B cell (primary cell): ENCODE measurements at regions not wholly inside any gene's neighbourhood (a gene's known extent, or its start where the extent isn't known, plus 50 kb on each side); places are given as distances from the start of the nearest gene placed in this dataset.

Experiments
- ATAC-seq: fragments of 200-7000 bp; cut with Tn5 transposase; one replicate; pipeline ENCODE4 v1.10.0; 2021; ENCODE audit warnings: low read depth, mild to moderate bottlenecking, moderate number of reproducible peaks, moderate library complexity
- CTCF ChIA-PET: fragments of 350-600 bp; sonication (Branson Sonifier 250); formaldehyde crosslinking; loops from one replicate; lab custom pipeline; 2021; ENCODE audit warnings: antibody characterized with exemption, inconsistent platforms; lab: Charles Lee
- POLR2A ChIA-PET: fragments of 350-600 bp; sonication (Branson Sonifier 250); formaldehyde crosslinking; loops from one replicate; lab custom pipeline; 2021; ENCODE audit warnings: antibody characterized with exemption; lab: Charles Lee
- DNase-seq: peaks from one replicate; pipeline ENCODE4 v3.0.0; 2013
- H2AFZ ChIP-seq: 2 replicates; pipeline ENCODE4 v1.6.1; 2012; ENCODE audit warnings: mild to moderate bottlenecking, low read depth, low read length; ENCODE audit not compliant: insufficient read depth, poor library complexity, severe bottlenecking
- H3K27ac ChIP-seq, 2 donors: 1 replicate in 1 of 2; 2 replicates in 1 of 2; pipeline ENCODE4 v1.5.1; 2012 to 2013; ENCODE audit warnings: low read length in 2 of 2, mild to moderate bottlenecking in 2 of 2, moderate library complexity in 1 of 2
- H3K27me3 ChIP-seq, 4 experiments: fragments of 200-600 bp in 1 of 4; sonication (generic) in 1 of 4; replicated peaks in 1 of 4; 1 replicate in 2 of 4; 2 replicates in 2 of 4; pipeline versions ENCODE4 v1.6.1 to v1.7.0; 2013 to 2016; ENCODE audit warnings: low read length in 3 of 4, mild to moderate bottlenecking in 2 of 4, mixed read lengths in 1 of 4, moderate library complexity in 1 of 4; ENCODE audit not compliant: insufficient read depth in 4 of 4, control insufficient read depth in 3 of 4; ENCODE audit errors: control extremely low read depth in 1 of 4
- H3K36me3 ChIP-seq, 2 experiments: replicated peaks in 1 of 2; 1 replicate in 1 of 2; 2 replicates in 1 of 2; pipeline versions ENCODE4 v1.6.1 to v1.7.1; 2013; ENCODE audit warnings: low read length in 1 of 2; ENCODE audit not compliant: insufficient read depth in 2 of 2, control insufficient read depth in 1 of 2; ENCODE audit errors: control extremely low read depth in 1 of 2, extremely low read depth in 1 of 2
- H3K4me1 ChIP-seq, 2 donors: fragments of 200-600 bp in 1 of 2; sonication (generic) in 1 of 2; 1 replicate in 1 of 2; 2 replicates in 1 of 2; pipeline versions ENCODE4 v1.5.1 to v1.6.1; 2013 to 2017; ENCODE audit warnings: low read length in 2 of 2; ENCODE audit not compliant: control insufficient read depth in 2 of 2, insufficient read depth in 2 of 2
- H3K4me2 ChIP-seq: replicated peaks from 2 replicates; pipeline ENCODE3; 2012; ENCODE audit warnings: mild to moderate bottlenecking, low read depth, low read length; ENCODE audit not compliant: poor library complexity, severe bottlenecking
- H3K4me3 ChIP-seq, 5 experiments: fragments of 200-600 bp in 1 of 5; sonication (generic) in 1 of 5; 1 replicate in 3 of 5; 2 replicates in 2 of 5; pipeline versions ENCODE4 v1.5.1 to v1.7.0; 2011 to 2016; ENCODE audit warnings: low read length in 4 of 5, mild to moderate bottlenecking in 4 of 5, low read depth in 2 of 5, control low read depth in 1 of 5, moderate library complexity in 1 of 5; ENCODE audit not compliant: insufficient read depth in 1 of 5; ENCODE audit errors: control extremely low read depth in 1 of 5, extremely low read depth in 1 of 5
- H3K79me2 ChIP-seq: fragments of 200-600 bp; sonication (generic); one replicate; pipeline ENCODE4 v1.6.0; 2016; ENCODE audit warnings: low read length; ENCODE audit not compliant: control insufficient read depth, insufficient read depth
- H3K9ac ChIP-seq: fragments of 200-600 bp; sonication (generic); 2 replicates; pipeline ENCODE4 v1.6.1; 2017; ENCODE audit warnings: mild to moderate bottlenecking, low read length, moderate library complexity
- H3K9me3 ChIP-seq, 3 donors: one replicate each; pipeline versions ENCODE4 v1.6.1 to v1.7.1; 2013; ENCODE audit warnings: low read length in 2 of 3; ENCODE audit not compliant: control insufficient read depth in 2 of 3, insufficient read depth in 1 of 3; ENCODE audit errors: control extremely low read depth in 1 of 3
- H4K20me1 ChIP-seq: 2 replicates; pipeline ENCODE4 v1.6.0; 2012; ENCODE audit warnings: mild to moderate bottlenecking, low read length; ENCODE audit not compliant: insufficient read depth, control insufficient read depth, poor library complexity, severe bottlenecking
- H3K27ac Mint-ChIP-seq: one replicate; pipeline ENCODE4 v1.8.0; 2021; ENCODE audit warnings: mixed read lengths
- H3K27me3 Mint-ChIP-seq: one replicate; pipeline ENCODE4 v1.8.0; 2021; ENCODE audit warnings: mixed read lengths
- H3K4me1 Mint-ChIP-seq: one replicate; pipeline ENCODE4 v1.8.0; 2021; ENCODE audit warnings: mixed read lengths
- H3K4me3 Mint-ChIP-seq: one replicate; pipeline ENCODE4 v1.8.0; 2021; ENCODE audit warnings: mixed read lengths
- H3K9me3 Mint-ChIP-seq: one replicate; pipeline ENCODE4 v1.8.0; 2022; ENCODE audit warnings: mixed read lengths; ENCODE audit not compliant: insufficient read depth
- CTCF ChIP-seq: fragments of 200-600 bp; IDR thresholded peaks from one replicate; pipeline ENCODE4 v1.8.0; 2022; ENCODE audit warnings: antibody characterized with exemption, mild to moderate bottlenecking
- EZH2 ChIP-seq: IDR thresholded peaks from 2 replicates; pipeline ENCODE4 v1.6.1; 2012; ENCODE audit warnings: borderline replicate concordance, low read depth, mild to moderate bottlenecking, moderate library complexity, low read length; ENCODE audit not compliant: insufficient read depth, poor library complexity, severe bottlenecking
- WGBS: methylation state at CpG from one replicate; pipeline ENCODE4 v1.1.5; 2013; ENCODE audit warnings: missing lambda C conversion rate; ENCODE audit not compliant: insufficient coverage; 5-methylcytosine and 5-hydroxymethylcytosine counted together
- intact Hi-C: fragments of 100-400 bp; cut with micrococcal nuclease; formaldehyde crosslinking; loops from one replicate; pipeline ENCODE4 v1.10.0; 2022

GRCh38 chr4:57412259-57413054 is 302.3 kb upstream of the IGFBP7 start:
- Histone ChIP-seq H3K9ac (no peak overlapping the region), H4K20me1 (no peaks in the 10 kb centered on the region), H3K79me2 (no peaks in the 10 kb centered on the region), H3K4me1 (no peaks in the 10 kb centered on the region), H3K27me3 (no peaks in the 10 kb centered on the region), H3K4me2 (no peak overlapping the region), H2AFZ (no peak overlapping the region), H3K4me3 (no peak overlapping the region), H3K9me3 (no peaks in the 10 kb centered on the region), H3K36me3 (no peaks in the 10 kb centered on the region), H3K27ac (no peak overlapping the region)
- intact Hi-C loops: no loop called here
- no peak overlapping the region for H3K27ac Mint-ChIP-seq
- no peaks in the 10 kb centered on the region for H3K9me3 Mint-ChIP-seq
- ChIA-PET CTCF (no interaction called here), POLR2A (no interaction called here)
- ATAC-seq: no peak
- H3K27me3 Mint-ChIP-seq: no peaks in the 10 kb centered on the region
- TF ChIP-seq EZH2 (no peak), CTCF (no peak)
- 86% methylated on average over 4 of the region's 5 CpGs for whole genome bisulfite sequencing
- no peak overlapping the region for H3K4me3 Mint-ChIP-seq
- no peaks in the 10 kb centered on the region for H3K4me1 Mint-ChIP-seq
- DNase-seq: no peak

GRCh38 chr4:57410331-57411052 is 300.3 kb upstream of the IGFBP7 start:
- CTCF ChIA-PET: no interaction called here
- WGBS: 84% methylated on average over 5 of the region's 5 CpGs
- no peak overlapping the region for H3K4me2 ChIP-seq
- no peaks in the 10 kb centered on the region for H3K36me3 ChIP-seq
- no peaks in the 10 kb centered on the region for H3K79me2 ChIP-seq
- POLR2A ChIA-PET: no interaction called here
- Mint-ChIP-seq H3K4me1 (no peaks in the 10 kb centered on the region), H3K27ac (no peak overlapping the region), H3K27me3 (no peaks in the 10 kb centered on the region), H3K4me3 (no peak overlapping the region), H3K9me3 (no peaks in the 10 kb centered on the region)
- TF ChIP-seq EZH2 (no peak), CTCF (no peak)
- H3K9ac ChIP-seq: no peak overlapping the region
- H2AFZ ChIP-seq: no peak overlapping the region
- H4K20me1 ChIP-seq: no peaks in the 10 kb centered on the region
- H3K4me1 ChIP-seq: no peaks in the 10 kb centered on the region
- no peak overlapping the region for H3K4me3 ChIP-seq
- ATAC-seq (no peak), DNase-seq (no peak)
- no peak overlapping the region for H3K27ac ChIP-seq
- no peaks in the 10 kb centered on the region for H3K9me3 ChIP-seq
- intact Hi-C loops: no loop called here
- no peaks in the 10 kb centered on the region for H3K27me3 ChIP-seq
